ENCODE measurements at regions not wholly inside any gene's neighbourhood (a gene's known extent, or its start where the extent isn't known, plus 50 kb on each side); places are given as distances from the start of the nearest gene placed in this dataset.

DNA sequence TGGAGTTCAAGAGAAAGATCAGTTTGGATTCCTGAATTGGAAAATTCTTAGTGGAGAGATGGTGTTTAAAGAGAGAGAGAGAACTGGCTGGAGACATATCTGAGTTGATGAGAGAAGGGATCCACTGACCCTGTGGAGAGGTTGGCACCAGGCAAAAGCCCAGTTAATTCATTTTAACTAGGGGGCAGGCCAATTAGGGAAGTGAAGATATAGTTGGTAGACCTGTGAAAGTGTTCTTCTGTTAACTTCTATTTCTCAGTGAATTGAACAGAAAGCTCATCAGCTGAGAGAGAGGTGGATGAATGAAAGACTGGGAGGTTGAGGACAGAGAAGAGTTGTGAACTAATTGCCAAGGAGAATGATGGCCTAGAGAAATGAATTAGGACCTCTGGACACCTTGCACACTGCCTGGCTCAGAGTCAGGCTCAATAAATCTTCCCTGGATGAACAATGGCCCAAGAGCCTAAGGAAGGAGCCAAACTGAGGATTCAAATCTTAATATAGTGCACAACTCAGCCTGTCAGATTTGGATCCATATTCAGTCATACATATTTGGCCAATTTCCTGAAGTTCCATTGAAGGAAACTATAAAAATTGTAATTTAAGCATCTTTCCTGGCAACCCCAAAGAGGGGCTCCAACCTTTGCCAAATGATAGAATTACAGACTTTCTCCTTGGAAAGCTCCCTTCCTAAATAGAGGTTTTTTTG, 82.2 kb upstream of the RMDN2 start:
- TF ChIP-seq POLR2A (IDR thresholded peaks at IDR 0.05) (no peak), POLR2AphosphoS5 (IDR thresholded peaks at IDR 0.05) (no peak)
